Uterus (tissue), 3 donors: ENCODE measurements at regions not wholly inside any gene's neighbourhood (a gene's known extent, or its start where the extent isn't known, plus 50 kb on each side); places are given as distances from the start of the nearest gene placed in this dataset.

Experiments used
- DNase-seq, 2 donors: peaks; one replicate each; pipeline ENCODE4 v3.0.0-alpha.2; 2019 to 2020
- H3K27ac ChIP-seq, 2 donors: fragments of 200-600 bp; sonication (generic); 1 replicate in 1 of 2; 2 replicates in 1 of 2; pipeline ENCODE4 v1.5.1; 2016 to 2018
- H3K27me3 ChIP-seq, 2 donors: fragments of 200-600 bp; sonication (generic); one replicate each; pipeline ENCODE4 v1.5.1; 2018 to 2019; ENCODE audit warnings: control low read depth in 1 of 2
- H3K36me3 ChIP-seq, 2 donors: fragments of 200-600 bp; sonication (generic); one replicate each; pipeline ENCODE4 v1.5.1; 2019; ENCODE audit warnings: control low read depth in 1 of 2
- H3K4me1 ChIP-seq, 2 donors: fragments of 200-600 bp; sonication (generic); one replicate each; pipeline ENCODE4 v1.5.1; 2018 to 2019; ENCODE audit warnings: control low read depth in 1 of 2
- H3K4me3 ChIP-seq, 2 donors: fragments of 200-600 bp; sonication (generic); 1 replicate in 1 of 2; 2 replicates in 1 of 2; pipeline ENCODE4 v1.5.1; 2018 to 2019; ENCODE audit warnings: mild to moderate bottlenecking in 1 of 2
- H3K9me3 ChIP-seq, 2 donors: fragments of 200-600 bp; sonication (generic); one replicate each; pipeline ENCODE4 v1.5.1; 2019; ENCODE audit warnings: control low read depth in 1 of 2
- CTCF ChIP-seq, 4 experiments: fragments of 200-600 bp in 2 of 4; fragments of 450-650 bp in 2 of 4; sonication (generic) in 2 of 4; IDR thresholded peaks; one replicate each; pipeline ENCODE4 v1.5.1; 2016 to 2019; ENCODE audit warnings: antibody characterized with exemption in 4 of 4, mild to moderate bottlenecking in 2 of 4, moderate library complexity in 1 of 4
- POLR2A ChIP-seq, 2 donors: fragments of 450-650 bp; IDR thresholded peaks; one replicate each; pipeline ENCODE4 v1.6.1; 2016; ENCODE audit warnings: antibody characterized with exemption in 2 of 2, mild to moderate bottlenecking in 1 of 2, moderate library complexity in 1 of 2
- intact Hi-C: fragments of 100-400 bp; cut with DNase I; formaldehyde crosslinking; loops from one replicate; pipeline ENCODE4 v1.15.1; 2023; ENCODE audit warnings: low total_unique reads
- donor health status: DM: yes; HTN: yes; CAD: no.

GRCh38 chr13:89899302-89900103, 1448.0 kb upstream of the MIR17HG start:
- intact Hi-C loops: no loop called here
- Histone ChIP-seq H3K9me3 (no peaks in the 10 kb centered on the region), H3K4me3 (no peak overlapping the region), H3K4me1 (no peaks in the 10 kb centered on the region), H3K36me3 (no peaks in the 10 kb centered on the region), H3K27me3 (no peaks in the 10 kb centered on the region), H3K27ac (no peak overlapping the region)
- DNase-seq: no peak
- TF ChIP-seq CTCF (IDR thresholded peaks at IDR 0.05): no peak
- TF ChIP-seq POLR2A (IDR thresholded peaks at IDR 0.05): no peak

GRCh38 chr13:89900104-89900765, 1447.3 kb upstream of the MIR17HG start:
- Histone ChIP-seq H3K27me3 (no peaks in the 10 kb centered on the region), H3K36me3 (no peaks in the 10 kb centered on the region), H3K27ac (no peak overlapping the region), H3K4me3 (no peak overlapping the region), H3K9me3 (no peaks in the 10 kb centered on the region), H3K4me1 (no peaks in the 10 kb centered on the region)
- DNase-seq: no peak
- intact Hi-C loops: no loop called here
- TF ChIP-seq CTCF (IDR thresholded peaks at IDR 0.05) (no peak), POLR2A (IDR thresholded peaks at IDR 0.05) (no peak)

- Histone ChIP-seq H3K36me3 (no peaks in the 10 kb centered on the region), H3K4me3 (no peak overlapping the region), H3K4me1 (no peaks in the 10 kb centered on the region), H3K27me3 (no peaks in the 10 kb centered on the region), H3K9me3 (no peaks in the 10 kb centered on the region), H3K27ac (no peak overlapping the region)
- TF ChIP-seq POLR2A (IDR thresholded peaks at IDR 0.05): no peak
- no peak for TF ChIP-seq CTCF (IDR thresholded peaks at IDR 0.05)
- DNase-seq: no peak
- intact Hi-C loops: no loop called here
These were observed 1445.3 kb upstream of the MIR17HG start for GRCh38 chr13:89902223-89902622.

GRCh38 chr13:89903115-89903514, 1444.4 kb upstream of the MIR17HG start:
- intact Hi-C loops: no loop called here
- TF ChIP-seq POLR2A (IDR thresholded peaks at IDR 0.05) (no peak), CTCF (IDR thresholded peaks at IDR 0.05) (no peak)

GRCh38 chr13:89910166-89910565, 1437.3 kb upstream of the MIR17HG start:
- no peaks in the 10 kb centered on the region for H3K9me3 ChIP-seq
- H3K36me3 ChIP-seq: no peaks in the 10 kb centered on the region
- no peak overlapping the region for H3K4me3 ChIP-seq
- no peak overlapping the region for H3K27ac ChIP-seq
- no peak for DNase-seq
- H3K4me1 ChIP-seq: no peaks in the 10 kb centered on the region
- no peak for TF ChIP-seq POLR2A (IDR thresholded peaks at IDR 0.05)
- TF ChIP-seq CTCF (IDR thresholded peaks at IDR 0.05): no peak
- no peaks in the 10 kb centered on the region for H3K27me3 ChIP-seq
- intact Hi-C loops: no loop called here

More at GRCh38 chr13:89903115-89903514, 1444.4 kb upstream of the MIR17HG start:
- H3K27ac ChIP-seq: no peak overlapping the region
- H3K27me3 ChIP-seq: no peaks in the 10 kb centered on the region
- H3K9me3 ChIP-seq: no peaks in the 10 kb centered on the region
- no peak overlapping the region for H3K4me3 ChIP-seq
- no peaks in the 10 kb centered on the region for H3K36me3 ChIP-seq
- no peak for DNase-seq
- no peaks in the 10 kb centered on the region for H3K4me1 ChIP-seq
